HG02798 (cell line): ENCODE measurements at regions not wholly inside any gene's neighbourhood (a gene's known extent, or its start where the extent isn't known, plus 50 kb on each side); places are given as distances from the start of the nearest gene placed in this dataset.
"Not testable (repeated sequence)": the region's sequence is repeated elsewhere in the genome, so short reads cannot be mapped to it uniquely, and the experiment has no call there.

Experiments
- ATAC-seq: cut with Tn5 transposase; IDR thresholded peaks from one replicate; pipeline ENCODE4 v1.9.1; 2021; ENCODE audit warnings: mild to moderate bottlenecking; ENCODE audit not compliant: unreplicated experiment, poor library complexity

GRCh38 chr3:95752199-95752598 lies 1062.2 kb upstream of the EPHA6 start:
- no peak for ATAC-seq

GRCh38 chr3:95758707-95759106 lies 1055.7 kb upstream of the EPHA6 start:
- ATAC-seq, result no peak

- ATAC-seq, result no peak
Measured at GRCh38 chr3:95759614-95760301, 1054.6 kb upstream of the EPHA6 start.

GRCh38 chr3:95775486-95776094 lies 1038.8 kb upstream of the EPHA6 start:
- ATAC-seq, result no peak

- no peak for ATAC-seq
Measured at GRCh38 chr3:95781598-95781997, 1032.8 kb upstream of the EPHA6 start.

- no peak for ATAC-seq
Measured at GRCh38 chr3:95789111-95789510, 1025.3 kb upstream of the EPHA6 start.

- no peak for ATAC-seq
Measured at GRCh38 chr3:95797081-95797480, 1017.3 kb upstream of the EPHA6 start.

GRCh38 chr3:95798628-95799027 lies 1015.8 kb upstream of the EPHA6 start:
- ATAC-seq, result no peak

GRCh38 chr3:95810462-95810861 lies 1003.9 kb upstream of the EPHA6 start:
- ATAC-seq, result no peak

- no peak for ATAC-seq
Measured at GRCh38 chr3:95813244-95813643, 1001.1 kb upstream of the EPHA6 start.

GRCh38 chr3:95815828-95816227 lies 998.6 kb upstream of the EPHA6 start:
- ATAC-seq, result no peak

GRCh38 chr3:95826419-95826818 lies 988.0 kb upstream of the EPHA6 start:
- no peak for ATAC-seq

GRCh38 chr3:95832146-95832545 lies 982.2 kb upstream of the EPHA6 start:
- no peak for ATAC-seq

- not testable (repeated sequence) for ATAC-seq
Measured at GRCh38 chr3:95860628-95861027, 953.8 kb upstream of the EPHA6 start.

GRCh38 chr3:95883801-95884200 lies 930.6 kb upstream of the EPHA6 start:
- ATAC-seq, result no peak

- no peak for ATAC-seq
Measured at GRCh38 chr3:95886616-95887015, 927.8 kb upstream of the EPHA6 start.

- ATAC-seq, result no peak
Measured at GRCh38 chr3:95887114-95887513, 927.3 kb upstream of the EPHA6 start.

GRCh38 chr3:95894820-95895219 lies 919.6 kb upstream of the EPHA6 start:
- no peak for ATAC-seq

GRCh38 chr3:95899494-95899893 lies 914.9 kb upstream of the EPHA6 start:
- no peak for ATAC-seq

- no peak for ATAC-seq
Measured at GRCh38 chr3:95899911-95900310, 914.5 kb upstream of the EPHA6 start.

GRCh38 chr3:95901948-95902347 lies 912.4 kb upstream of the EPHA6 start:
- no peak for ATAC-seq

- no peak for ATAC-seq
Measured at GRCh38 chr3:95905182-95905581, 909.2 kb upstream of the EPHA6 start.
